ENCODE measurements at regions not wholly inside any gene's neighbourhood (a gene's known extent, or its start where the extent isn't known, plus 50 kb on each side); places are given as distances from the start of the nearest gene placed in this dataset.

DNA sequence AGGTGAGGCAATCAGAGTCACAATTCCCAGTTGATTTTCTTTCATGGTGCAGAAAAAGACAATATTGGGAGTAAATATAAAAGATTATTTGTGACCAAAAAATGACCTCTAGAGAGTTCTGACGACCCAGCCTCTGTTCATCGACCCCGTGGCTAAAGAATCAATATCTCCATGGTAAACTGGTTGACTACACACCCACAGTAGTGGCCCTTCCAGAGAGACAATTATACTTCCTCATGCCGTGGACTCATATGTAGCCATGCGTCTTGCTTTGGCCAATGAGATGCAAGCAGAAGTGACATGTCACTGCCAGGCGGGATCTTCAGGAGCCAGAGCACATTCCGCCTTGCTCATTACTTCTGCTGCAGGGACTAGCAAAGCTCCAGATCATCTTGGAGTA is 163.3 kb upstream of the RAD23B start:
- no peak for DNase-seq

DNA sequence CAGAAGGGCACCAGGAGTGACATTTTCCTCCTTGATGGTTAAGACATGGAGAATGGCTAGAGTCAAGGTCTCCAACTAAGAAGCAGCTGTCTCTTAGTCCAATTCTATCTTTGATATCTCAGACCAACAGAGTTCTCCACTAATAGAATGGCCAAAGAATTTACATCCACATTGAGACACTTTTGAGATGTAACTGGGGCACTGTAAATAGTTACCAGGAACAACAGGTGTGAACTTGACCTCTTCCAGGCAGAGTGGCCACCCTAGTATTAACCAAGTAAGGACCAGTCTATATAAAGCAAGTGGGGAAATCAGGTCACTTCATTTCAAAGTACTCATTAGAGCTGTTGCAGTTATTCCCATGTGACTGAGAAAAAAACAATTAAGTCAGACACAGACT is 159.7 kb upstream of the RAD23B start:
- DNase-seq, result no peak

DNA sequence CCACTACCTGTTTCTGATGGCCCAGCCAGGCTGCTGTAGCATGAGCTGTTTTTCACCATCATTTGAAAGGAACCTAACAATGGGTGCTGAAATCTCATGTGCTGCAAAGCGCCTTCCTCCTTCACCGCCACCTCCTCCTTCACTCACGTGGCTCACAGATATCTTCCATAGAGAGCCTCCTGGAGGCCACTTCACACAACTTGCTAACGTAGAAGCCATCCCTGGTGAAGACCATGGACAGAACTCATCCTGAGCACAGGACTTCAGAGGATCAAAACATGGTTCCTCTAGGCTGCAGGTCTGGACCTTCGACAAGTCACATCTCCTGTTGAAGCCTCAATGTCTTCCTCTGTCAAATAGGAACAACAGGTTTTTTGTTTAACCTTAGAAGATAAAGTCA is 155.5 kb upstream of the RAD23B start:
- DNase-seq, result no peak

DNA sequence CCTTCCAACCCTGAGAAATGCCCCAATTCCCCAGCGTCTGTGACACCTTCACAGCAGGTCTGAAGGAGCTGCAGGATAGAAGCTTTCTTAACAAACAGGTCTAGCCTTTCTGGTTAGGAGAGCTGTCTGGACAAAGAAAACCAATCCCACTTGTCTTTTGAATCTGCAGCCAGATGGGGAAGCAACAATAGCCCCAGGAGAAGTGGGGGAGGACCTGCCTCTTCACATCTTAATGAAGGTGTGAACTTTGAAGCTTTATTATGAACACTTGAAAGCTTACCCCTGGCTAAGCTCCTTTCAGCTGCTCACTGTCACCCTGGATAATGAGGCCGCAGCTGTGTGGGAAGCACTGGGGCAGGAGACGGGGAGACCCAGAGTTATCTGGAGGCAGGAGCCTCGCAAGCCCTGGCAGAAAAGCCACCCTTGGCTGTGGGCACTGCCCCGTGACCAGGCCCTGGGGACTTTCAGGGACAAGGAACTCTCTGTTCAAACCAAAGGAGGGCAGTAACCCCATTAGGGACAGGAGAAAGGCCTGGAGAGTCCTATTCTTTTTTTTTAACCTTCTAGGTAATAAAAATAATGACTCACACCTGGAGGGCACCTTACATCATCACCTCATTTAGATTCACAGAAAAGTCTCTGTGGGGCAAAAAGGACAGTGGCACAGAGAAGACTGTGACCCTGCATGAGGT is 151.8 kb upstream of the RAD23B start:
- no peak for DNase-seq

DNA sequence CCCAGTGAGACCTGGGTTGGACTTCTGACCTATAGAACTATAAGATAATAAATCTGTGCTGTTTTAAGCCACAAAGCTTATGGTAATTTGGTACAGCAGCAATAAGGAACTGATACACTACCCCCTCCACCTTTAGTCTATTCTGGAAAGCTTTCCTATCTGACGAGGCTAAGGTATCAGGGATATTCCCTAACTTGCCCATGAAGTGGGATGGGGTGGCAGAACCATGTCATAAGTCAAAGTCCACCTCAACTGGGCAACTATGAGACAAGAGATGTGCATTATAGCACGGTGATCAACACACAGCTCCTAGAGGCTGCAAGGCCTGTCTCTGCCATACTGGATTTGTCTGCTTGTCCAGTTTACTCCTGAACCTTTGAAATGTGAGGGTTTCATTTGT is 146.8 kb upstream of the RAD23B start:
- DNase-seq, result no peak

DNA sequence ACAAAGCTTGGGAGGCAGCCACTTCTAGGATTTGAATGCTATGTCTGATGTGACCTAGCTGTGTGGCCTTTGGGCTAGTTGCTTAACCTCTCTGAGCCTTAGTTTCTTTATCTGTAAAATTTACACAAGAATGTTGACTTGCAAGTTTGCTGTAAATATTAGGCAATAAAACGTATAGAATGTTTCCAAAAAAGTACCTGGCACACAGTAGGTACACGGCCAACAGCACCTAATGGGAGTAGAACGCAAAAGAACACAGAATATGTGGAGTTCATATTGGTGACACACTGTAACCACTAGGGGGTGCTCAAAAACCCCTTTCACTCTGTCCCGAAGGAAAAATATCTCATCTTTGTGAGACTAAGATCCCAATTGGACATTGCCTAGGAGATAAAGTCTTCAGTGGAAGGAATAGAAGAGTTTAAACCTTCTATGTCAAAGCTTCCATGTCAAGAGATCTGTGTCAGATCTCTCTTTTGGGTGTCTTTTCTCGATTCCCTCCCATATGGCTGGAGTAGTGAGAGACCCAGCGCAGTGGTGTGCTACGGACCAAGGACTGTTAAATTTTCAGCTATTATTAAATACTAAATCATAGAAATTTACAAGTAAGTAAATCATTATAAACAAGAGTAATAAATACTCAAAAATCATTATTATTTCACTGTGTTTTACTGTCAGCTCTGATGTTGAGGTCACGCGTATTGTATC is 145.4 kb upstream of the RAD23B start:
- DNase-seq, result no peak

DNA sequence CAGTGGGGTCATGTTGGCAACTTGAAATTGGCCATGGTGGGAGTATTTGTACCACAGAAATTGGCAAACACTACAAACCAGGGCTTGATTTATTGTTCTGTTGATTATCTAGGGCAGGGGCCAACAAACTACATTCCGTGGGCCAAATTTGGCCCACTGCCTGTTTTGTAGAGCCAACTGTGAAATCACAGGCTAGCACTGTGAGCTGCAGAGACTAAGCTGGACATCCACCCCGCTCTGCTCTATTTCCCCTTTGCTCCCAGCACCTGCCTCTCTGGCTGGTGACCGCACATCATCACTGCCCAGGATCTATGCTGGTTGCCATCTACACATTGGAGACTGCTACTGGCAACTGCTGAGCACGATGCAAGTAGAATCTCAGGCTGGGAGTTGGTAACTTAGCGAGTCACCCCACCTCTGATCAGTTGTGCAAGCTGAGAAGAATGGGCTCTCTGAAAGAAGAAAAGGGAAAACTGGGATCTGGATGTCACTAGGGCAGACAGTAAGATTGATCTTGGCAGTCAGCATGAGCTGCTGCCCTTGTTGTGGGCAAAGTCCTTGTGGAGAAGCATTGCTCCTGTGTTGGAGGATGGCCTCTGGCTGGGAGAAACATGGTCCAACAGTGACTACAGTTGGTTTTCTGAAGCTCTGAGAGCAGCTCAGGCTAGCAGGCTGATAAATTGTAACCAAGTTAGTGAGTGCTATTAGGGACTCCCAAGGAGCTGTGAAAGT is 144.7 kb upstream of the RAD23B start:
- DNase-seq, result no peak

DNA sequence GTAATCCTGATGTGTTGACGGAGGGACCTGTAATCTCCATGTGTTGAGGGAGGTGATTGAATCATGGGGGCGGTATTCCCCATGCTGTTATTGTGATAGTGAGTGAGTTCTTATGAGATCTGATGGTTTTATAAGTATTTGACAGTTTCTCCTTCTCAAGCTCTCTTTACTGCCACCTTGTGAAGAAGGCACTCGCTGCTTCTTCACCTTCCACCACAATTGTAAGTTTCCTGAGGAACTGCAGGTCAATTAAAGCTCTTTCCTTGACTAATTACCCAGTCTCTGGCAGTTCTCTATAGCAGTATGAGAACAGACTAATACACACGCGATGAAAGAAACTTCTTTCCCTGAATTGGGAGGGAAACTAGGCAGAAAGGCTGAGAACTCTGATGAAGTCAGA is 141.1 kb upstream of the RAD23B start:
- DNase-seq, result no peak

DNA sequence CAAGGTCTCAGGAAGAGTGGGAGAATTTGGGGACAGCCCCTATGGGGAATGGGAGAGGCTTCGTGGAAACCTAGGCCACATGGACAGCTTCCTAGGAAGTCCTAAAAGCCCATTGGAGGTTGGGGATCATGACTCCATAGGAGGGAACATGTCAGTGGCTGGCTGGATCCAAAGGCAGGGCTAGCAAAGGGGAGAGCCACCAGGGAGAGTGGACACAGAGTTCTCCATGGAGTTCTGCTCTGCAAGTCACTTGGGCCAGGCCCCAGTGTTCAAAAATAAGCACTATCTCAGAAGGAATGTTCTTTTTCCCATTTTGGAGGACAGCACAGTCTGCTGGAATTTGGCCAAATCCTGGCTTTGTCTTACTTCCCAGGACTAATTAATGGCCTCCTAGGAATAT is 140.6 kb upstream of the RAD23B start:
- no peak for DNase-seq

DNA sequence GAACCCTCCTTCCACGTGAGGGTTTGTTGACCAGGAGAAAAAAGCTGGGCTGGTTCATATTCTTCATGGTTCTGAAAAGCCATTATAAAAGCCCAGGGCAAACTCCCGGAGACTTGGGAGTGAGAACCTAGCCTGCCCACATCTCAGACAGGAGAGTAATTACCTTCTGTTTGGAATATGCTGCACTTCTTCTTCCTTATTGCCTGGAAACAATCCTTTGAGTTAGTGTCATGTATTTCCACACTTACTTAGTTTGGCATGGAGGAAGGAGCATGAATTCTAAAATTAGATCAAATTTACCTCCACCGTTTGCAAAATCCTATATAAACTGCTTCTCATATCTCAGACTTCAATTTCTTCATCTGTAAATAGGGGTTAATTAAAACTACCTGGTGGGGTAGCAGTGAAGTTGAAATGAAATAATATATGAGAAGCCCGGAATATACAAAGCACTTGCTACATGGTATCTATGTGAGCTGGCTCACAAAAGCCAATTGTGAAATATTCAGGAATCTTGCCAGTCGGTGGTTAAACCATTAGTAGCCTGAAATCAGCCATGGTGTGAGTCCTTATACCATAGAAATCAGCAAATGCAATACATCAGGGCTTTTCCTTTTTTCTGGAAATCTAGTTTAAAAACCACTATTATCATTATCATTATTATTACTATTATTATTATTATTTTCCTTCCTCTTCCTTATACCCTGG is 140.0 kb upstream of the RAD23B start:
- DNase-seq, result no peak

DNA sequence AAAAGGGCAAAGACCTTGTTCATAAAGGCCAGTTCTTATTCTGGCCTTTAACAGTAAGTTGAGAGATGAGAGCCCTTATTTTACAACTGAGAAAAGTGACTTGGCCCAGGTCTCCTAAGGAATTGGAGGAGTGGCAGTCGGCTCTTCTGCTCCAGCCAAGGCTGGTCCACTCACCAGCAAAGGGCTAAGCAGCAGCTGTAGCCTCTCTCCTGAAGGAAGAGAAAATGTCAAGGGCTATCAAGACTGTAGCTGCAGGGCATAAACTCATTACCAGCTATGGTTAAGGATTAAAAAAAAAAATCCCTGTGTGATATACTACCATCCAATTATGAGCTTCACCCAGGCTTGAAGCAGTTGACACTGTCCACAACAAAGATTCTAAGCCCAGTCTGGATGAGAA is 138.6 kb upstream of the RAD23B start:
- no peak for DNase-seq

DNA sequence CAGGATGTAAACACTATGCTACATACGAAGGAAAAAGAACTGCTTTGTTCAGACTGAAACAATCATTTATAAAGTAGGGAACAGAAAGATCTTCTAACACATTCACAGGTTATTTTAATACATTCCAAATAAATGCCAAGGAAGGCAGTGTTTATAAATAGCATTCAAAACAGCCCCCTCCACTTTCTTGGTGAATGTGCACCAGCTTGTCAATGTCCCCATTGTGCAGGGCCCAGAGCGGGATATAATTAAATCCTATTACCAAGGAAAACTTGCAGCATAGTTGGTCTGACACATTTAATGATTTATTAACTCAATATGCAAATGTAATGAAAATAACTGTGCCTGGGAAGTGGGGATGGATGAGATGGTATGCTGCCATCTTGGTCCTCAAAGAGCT is 135.9 kb upstream of the RAD23B start:
- no peak for DNase-seq

DNA sequence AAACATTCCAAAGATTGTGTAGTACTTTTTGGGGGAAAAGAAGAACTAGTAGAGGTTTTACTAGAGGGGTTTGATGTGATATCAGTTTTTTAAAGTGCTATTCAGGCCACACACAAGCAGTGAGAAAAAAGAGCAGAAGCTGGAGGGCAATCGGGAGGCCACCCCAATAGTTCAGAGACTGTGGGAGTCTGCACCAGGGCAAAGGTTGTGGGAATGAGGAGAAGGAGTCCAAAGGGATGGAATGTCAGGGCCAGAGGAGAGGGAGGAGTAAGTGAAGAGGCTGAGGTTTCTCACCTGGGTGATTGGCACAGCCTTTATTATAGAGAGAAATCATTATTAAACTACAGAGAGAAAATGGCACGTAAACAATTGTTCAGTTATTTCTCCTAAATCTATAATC is 134.9 kb upstream of the RAD23B start:
- DNase-seq, result no peak

DNA sequence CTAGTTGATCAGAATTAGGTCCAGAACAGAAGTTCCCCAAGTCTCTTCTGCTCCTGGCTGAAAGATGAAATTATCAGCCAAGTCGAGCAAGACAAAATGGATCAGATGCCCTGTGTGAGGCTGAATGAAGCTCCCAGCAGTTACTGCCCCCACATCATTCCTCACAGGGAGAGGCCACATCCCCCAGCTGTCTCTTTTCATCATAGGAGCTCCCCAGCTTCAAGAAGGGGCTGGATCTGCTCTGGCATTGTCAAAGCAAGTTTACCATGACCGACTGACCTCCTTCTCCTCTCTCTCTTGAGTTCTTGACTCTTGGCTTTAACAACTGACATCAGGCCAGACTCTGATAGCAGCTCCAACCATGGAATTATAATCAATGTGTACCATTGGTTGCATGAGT is 133.3 kb upstream of the RAD23B start:
- DNase-seq, result no peak

DNA sequence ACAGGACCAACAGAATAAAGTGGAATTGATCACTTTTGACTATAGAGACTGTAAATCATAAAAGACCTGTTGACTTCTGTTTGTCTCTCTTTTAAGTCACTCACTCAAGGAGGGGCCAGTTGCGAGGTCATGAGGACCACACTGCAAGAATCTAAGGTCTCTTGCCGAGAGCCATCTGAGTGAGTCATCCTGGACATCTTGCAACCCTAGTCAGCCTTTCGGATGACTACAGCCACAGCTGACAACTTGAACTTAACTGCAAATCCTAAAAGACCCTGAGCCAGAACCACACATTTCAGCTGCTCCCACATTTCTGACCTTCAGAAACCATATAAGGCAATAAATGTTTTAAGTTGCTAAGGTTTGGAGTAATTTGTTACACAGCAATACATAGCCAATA is 129.7 kb upstream of the RAD23B start:
- no peak for DNase-seq

DNA sequence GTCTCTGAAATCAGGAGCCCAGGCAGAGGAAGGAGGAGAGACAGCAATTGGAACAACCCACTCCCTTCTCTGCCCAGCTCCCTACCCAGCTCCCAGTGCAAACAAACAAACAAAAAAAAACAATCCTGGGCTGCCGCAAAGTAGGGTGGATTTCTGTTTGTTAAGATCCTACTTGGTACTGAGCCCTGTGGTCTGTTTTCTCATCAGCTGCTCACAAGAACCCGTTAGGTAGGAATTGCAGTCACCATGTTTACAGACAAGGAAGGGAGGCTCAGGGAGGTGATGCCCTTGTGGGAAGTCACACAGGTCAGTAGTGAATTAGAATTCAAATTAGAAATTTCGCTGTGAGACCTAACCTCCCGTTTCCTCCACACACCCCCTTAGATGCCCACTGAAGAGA is 128.8 kb upstream of the RAD23B start:
- DNase-seq, result no peak

DNA sequence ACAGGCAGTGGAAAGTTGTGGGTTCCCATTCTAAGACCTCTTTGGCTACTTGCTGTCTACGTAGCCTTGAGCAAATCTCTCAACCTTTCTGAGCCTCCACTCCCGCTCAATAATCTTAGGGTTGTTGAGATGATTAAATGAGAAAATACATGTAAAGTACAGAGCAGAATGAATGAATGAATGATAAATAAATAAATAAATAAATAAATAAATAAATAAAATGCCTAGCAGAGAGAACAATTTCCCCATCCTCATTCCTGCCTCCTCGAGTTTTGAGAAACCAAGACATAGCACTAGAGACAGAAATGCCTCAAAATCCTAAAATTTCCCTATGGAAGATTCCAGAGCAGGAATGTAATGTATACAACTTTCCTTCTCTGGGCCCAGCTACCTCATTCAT is 128.3 kb upstream of the RAD23B start:
- DNase-seq, result no peak

DNA sequence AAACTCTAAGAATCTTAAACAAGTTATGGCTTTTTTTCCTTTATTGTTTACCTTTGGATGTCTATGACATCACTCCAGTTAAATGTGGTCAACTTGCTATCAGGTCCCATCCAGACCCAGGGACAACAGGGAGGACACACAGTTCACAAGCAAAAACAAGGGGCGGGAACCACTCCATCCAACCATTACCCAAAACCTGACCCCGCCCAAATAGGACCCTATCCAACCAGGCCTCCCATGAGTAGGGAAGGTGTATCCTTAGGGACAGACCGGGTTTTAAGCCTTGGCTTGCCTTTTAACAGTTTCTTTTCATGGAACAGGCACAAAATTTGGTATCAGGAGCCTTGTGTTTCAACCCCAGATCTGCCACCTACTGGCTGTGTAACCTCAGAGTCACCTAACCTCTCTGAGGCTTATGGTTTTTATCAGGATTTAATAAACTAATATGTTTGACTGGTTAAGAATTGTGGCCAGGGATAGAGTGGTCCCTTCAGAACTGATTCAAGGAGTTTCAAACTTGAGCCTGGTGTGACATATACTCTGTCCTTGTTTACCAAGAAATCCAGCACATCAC is 127.7 kb upstream of the RAD23B start:
- DNase-seq, result no peak

DNA sequence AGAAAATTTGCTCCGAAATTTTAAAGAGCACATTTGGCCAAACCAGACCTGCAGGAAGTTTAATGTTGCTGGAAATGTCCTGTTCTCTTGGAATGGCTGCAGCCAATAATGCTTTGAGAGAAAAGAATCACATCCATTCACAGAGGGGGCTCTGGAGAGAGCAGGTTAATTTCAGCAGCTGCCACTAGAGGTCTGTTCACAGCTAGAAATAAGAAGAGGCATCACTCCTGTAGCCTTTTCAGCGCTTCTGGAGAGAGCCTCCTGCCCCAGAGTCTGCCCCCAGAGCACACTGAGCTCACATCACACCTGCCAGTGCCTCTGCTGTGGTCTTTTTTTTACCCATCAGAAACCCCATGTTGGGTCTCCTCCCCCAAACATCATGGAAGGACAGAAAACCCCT is 124.8 kb upstream of the RAD23B start:
- no peak for DNase-seq

DNA sequence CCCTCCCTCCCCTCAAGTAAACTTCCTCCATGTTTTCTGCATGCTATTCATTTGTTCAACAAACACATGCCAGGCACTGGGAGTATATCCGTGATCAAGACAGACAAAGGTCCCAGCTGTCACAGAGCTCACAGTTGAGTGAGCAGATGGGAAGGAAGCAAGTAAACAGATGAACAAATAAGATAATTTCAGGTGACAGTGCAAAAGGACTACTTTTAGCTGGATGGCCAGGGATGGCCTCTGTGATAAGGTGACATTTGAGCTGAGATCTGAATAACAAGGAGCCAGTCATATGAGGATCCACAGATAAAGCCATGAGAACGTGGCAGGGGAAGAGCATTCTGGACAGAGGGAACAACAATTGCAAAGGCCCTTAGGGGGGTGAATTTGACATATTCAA is 121.7 kb upstream of the RAD23B start:
- DNase-seq, result no peak

DNA sequence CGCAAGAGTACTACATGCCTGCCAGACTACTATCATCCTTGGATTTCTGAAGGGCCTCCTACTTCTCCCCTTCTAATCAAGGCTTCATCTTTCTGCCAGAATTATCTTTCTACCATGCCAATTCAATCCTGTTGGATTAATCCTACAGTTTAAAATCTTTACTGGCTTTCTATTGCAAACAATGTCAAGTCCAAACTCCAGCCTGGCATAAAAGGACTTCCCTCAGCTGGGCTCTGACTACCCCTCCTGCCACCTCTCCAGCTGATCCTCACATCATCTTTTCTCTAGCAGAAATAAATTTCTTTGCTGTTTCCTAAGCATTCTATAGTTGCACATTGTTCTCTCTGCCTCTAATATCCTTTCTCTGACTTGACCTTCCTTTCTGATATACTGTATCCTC is 119.7 kb upstream of the RAD23B start:
- DNase-seq, result no peak

DNA sequence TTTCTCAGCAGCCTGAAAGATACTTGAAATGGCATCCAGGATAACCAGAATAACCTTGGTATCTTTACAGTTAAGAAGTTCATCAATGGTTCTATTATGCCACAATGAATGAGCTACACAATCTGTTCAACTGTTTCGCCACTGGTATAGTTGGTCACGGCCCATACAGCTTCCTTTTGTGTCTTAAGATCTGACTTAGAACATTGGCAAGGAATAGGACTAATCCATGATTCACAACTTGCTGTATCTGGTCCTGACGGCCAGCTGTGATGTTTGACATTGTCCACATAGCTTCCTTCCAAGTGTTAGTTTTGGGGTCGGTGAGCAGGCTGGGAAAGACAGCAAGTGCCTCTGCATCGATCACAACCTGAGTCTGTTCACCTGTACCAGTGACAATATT is 113.3 kb upstream of the RAD23B start:
- DNase-seq, result no peak

DNA sequence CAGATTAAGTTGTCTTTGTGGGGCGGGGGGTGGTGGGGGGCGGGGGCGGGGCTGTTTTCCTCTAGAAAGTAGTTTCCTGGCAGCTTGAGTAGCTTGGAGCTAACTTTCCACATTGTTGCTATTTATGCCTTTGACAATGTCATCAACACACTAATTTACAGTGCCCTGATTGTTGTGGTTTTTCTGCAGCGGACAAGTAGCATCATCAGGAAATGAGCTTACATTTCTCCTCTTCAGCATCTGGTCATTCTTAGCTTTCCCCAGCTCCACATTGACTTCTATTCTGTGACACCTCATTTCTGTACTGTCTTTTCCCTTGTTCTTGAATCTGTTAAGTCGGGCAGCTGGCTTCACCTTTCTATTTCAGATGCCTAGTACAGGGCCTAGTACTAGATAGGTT is 112.3 kb upstream of the RAD23B start:
- no peak for DNase-seq

Measured in activated CD8-positive, alpha-beta memory T cell treated with anti-CD3 and anti-CD28 coated beads for 24 hours (primary cell).